ENCODE measurements at regions not wholly inside any gene's neighbourhood (a gene's known extent, or its start where the extent isn't known, plus 50 kb on each side); places are given as distances from the start of the nearest gene placed in this dataset.

- TF ChIP-seq POLR2A (IDR thresholded peaks at IDR 0.05; ENCODE audit: low read depth, low read length) (no peak), POLR2AphosphoS5 (IDR thresholded peaks at IDR 0.05; ENCODE audit: low read depth, low read length) (no peak)
These were observed 105.3 kb upstream of the SIX3 start for GRCh38 chr2:44836174-44836573.
